ENCODE measurements at regions not wholly inside any gene's neighbourhood (a gene's known extent, or its start where the extent isn't known, plus 50 kb on each side); places are given as distances from the start of the nearest gene placed in this dataset.
"Not testable (repeated sequence)": the region's sequence is repeated elsewhere in the genome, so short reads cannot be mapped to it uniquely, and the experiment has no call there.

GRCh38 chr7:101707587-101707986 is 78.5 kb upstream of the MYL10 start:
- no peak for DNase-seq (ENCODE audit: low read depth in 3 of 3, low spot score in 2 of 3)

- DNase-seq (ENCODE audit: low read depth in 3 of 3, low spot score in 2 of 3): no peak
Observed at GRCh38 chr7:101708223-101708622, 79.1 kb upstream of the MYL10 start.

- DNase-seq (ENCODE audit: low read depth in 3 of 3, low spot score in 2 of 3): no peak
Observed at GRCh38 chr7:101712652-101713051, 83.6 kb upstream of the MYL10 start.

GRCh38 chr7:101714097-101714496 is 85.0 kb upstream of the MYL10 start:
- no peak for DNase-seq (ENCODE audit: low read depth in 3 of 3, low spot score in 2 of 3)

GRCh38 chr7:101717628-101718357 is 88.7 kb upstream of the MYL10 start:
- DNase-seq (ENCODE audit: low read depth in 3 of 3, low spot score in 2 of 3): no peak

- no peak for DNase-seq (ENCODE audit: low read depth in 3 of 3, low spot score in 2 of 3)
Observed at GRCh38 chr7:101718363-101719122, 89.4 kb upstream of the MYL10 start.

- DNase-seq (ENCODE audit: low read depth in 3 of 3, low spot score in 2 of 3): no peak
Observed at GRCh38 chr7:101719123-101719470, 90.0 kb upstream of the MYL10 start.

GRCh38 chr7:101720324-101720723 is 91.2 kb upstream of the MYL10 start:
- DNase-seq (ENCODE audit: low read depth in 3 of 3, low spot score in 2 of 3): no peak

- no peak for DNase-seq (ENCODE audit: low read depth in 3 of 3, low spot score in 2 of 3)
Observed at GRCh38 chr7:101722247-101722646, 93.2 kb upstream of the MYL10 start.

GRCh38 chr7:101723835-101724234 is 93.6 kb upstream of the CUX1 start:
- DNase-seq (ENCODE audit: low read depth in 3 of 3, low spot score in 2 of 3): no peak

GRCh38 chr7:101724957-101725356 is 92.5 kb upstream of the CUX1 start:
- DNase-seq (ENCODE audit: low read depth in 3 of 3, low spot score in 2 of 3): no peak

- no peak for DNase-seq (ENCODE audit: low read depth in 3 of 3, low spot score in 2 of 3)
Observed at GRCh38 chr7:101725921-101726320, 91.5 kb upstream of the CUX1 start.

GRCh38 chr7:101727184-101727583 is 90.2 kb upstream of the CUX1 start:
- DNase-seq (ENCODE audit: low read depth in 3 of 3, low spot score in 2 of 3): no peak

- DNase-seq (ENCODE audit: low read depth in 3 of 3, low spot score in 2 of 3): no peak
Observed at GRCh38 chr7:101728128-101728527, 89.3 kb upstream of the CUX1 start.

GRCh38 chr7:101728873-101729240 is 88.6 kb upstream of the CUX1 start:
- not testable (repeated sequence) for DNase-seq (ENCODE audit: low read depth in 3 of 3, low spot score in 2 of 3)

GRCh38 chr7:101729241-101729883 is 88.1 kb upstream of the CUX1 start:
- DNase-seq (ENCODE audit: low read depth in 3 of 3, low spot score in 2 of 3): no peak

GRCh38 chr7:101731502-101732084 is 85.8 kb upstream of the CUX1 start:
- no peak for DNase-seq (ENCODE audit: low read depth in 3 of 3, low spot score in 2 of 3)

GRCh38 chr7:101733713-101734475 is 83.5 kb upstream of the CUX1 start:
- DNase-seq (ENCODE audit: low read depth in 3 of 3, low spot score in 2 of 3): no peak

GRCh38 chr7:101736084-101736483 is 81.3 kb upstream of the CUX1 start:
- no peak for DNase-seq (ENCODE audit: low read depth in 3 of 3, low spot score in 2 of 3)

GRCh38 chr7:101739775-101740398 is 77.5 kb upstream of the CUX1 start:
- DNase-seq (ENCODE audit: low read depth in 3 of 3, low spot score in 2 of 3): no peak
